Medulla oblongata (tissue), 1 donor: ENCODE measurements at regions not wholly inside any gene's neighbourhood (a gene's known extent, or its start where the extent isn't known, plus 50 kb on each side); places are given as distances from the start of the nearest gene placed in this dataset.

Experiments used
- DNase-seq: peaks from one replicate; pipeline ENCODE4 v3.0.0-alpha.2; 2015; ENCODE audit errors: extremely low spot score

DNA sequence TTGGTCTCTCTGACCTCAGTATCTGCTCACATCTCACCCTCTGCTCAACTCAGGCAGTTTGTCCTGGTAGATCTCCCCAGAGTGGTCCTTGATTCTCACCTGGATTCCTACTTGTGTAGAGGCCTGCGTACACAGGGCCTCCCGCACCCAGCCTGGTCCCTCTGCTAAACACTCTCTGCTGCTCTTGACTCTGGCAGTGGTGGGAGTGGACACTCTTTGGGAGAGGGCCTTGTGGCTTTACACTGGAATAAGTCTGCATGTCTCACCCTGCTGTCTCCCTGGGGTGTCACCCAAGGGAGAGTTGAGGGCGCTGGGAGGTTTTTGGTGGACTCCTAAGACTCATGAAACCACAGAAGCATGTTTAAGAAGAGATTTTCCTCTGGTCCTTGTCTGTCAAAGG is 57.3 kb upstream of the ECI2 start:
- no peak for DNase-seq

DNA sequence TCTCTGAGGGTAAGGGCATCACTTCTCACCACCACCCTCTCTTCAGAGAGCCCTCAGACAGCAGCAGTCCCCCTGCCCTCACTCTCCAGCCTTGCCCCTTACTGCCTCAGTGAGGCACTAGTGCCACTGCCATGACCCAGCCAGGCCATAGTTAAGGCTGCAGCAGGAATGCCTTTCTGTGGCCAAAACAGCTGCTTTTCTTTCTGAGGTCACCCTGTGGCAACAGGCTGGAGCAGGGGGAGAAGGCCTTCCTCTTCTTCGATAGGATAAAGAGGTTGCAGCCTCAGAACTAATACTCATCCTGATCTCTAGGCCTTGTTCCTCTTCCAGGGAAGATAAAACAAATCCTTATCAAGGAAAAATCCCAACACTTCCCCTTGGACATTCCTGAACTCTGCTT is 56.8 kb upstream of the ECI2 start:
- DNase-seq, result no peak

DNA sequence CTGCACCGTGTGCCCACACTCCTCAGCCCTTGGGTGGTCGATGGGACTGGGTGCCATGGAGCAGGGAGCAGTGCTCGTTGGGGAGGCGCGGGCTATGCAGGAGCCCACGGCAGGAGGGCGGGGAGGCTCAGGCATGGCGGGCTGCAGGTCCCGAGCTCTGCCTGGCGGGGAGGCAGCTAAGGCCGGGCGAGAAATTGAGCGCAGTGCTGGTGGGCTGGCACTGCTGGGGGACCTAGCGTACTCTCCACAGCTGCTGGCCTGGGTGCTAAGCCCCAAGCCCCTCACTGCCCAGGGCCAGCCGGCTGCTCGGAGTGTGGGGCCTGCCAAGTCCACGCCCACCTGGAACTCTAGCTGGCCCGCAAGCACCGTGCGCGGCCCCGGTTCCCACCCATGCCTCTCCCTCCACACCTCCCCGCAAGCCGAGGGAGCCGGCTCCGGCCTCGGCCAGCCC is 55.9 kb upstream of the ECI2 start:
- no peak for DNase-seq

DNA sequence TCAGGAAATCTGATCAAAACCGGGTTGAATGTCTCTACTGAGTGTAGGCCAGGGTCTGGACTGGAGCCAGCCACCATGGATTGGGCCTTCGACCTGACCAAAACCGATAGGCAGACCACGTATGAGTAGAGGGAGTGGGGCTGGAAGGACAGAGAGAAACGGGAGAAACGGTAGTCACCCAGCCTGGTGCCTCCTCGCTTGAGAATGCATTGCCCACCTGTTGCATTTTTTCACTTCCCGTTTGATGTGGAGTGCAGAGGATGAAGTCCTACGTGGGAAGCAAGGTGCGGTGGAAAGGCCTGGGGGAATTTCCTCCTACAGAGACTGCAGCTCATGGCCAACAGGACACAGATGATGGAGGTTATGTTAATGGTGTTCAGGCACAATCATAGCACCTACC is 53.9 kb upstream of the ECI2 start:
- no peak for DNase-seq

DNA sequence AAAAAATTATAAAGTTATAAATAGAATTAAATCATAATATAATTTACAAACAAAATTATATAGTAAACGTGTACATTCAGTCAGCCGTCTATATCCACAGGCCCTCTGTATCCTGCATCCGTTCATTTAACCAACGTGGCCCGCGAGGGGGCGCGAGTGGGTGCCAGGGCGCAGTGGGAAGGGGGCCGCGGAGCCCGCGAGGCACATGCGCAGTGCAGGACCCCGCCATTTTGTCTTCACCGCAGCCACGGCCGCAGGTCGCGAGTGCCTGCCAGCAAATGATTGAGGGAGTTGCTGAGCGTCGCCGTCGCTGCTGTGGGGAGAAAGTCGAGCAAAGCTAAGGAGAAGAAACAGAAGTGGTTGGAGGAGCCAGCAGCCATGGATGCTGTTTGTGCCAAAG is 53.4 kb upstream of the ECI2 start:
- DNase-seq, result no peak

DNA sequence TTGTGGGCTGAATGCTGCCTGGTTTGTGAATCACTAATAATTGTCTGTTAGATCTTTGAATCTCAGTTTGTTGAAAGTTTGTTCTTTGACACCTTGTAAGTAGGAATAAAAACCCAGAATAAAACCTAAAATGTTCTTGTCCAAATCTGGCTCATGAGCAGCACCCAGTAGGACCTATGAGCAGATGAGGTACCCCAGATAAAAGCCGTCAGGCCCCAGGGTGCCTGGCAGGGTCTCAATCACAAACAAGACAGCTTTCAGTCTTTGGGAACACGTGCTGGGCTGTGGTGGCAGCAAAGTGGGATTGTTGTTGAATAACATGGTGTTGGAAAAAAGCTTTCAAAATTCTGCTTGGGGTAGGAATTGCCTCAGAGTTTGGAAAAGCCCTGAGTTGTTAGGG is 52.1 kb upstream of the ECI2 start:
- DNase-seq, result no peak

DNA sequence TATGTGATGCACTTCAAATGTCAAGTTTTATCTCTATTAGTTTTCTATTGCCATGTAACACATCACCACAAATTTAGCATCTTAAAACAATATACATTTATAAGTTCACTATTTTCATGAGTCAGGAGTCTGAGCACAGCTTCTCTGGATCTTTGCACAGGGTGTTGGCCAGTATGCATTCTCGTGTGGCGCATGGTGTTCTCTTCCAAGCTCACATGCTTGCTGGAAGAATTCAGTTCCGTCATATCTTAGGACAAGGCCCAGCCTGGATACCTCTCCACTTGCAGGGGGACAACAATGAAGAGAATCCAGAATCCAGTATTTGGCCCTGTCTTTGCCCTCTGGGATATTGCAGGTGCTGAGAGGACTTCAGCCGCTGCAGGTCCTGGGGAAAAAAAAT is 51.0 kb upstream of the ECI2 start:
- no peak for DNase-seq

DNA sequence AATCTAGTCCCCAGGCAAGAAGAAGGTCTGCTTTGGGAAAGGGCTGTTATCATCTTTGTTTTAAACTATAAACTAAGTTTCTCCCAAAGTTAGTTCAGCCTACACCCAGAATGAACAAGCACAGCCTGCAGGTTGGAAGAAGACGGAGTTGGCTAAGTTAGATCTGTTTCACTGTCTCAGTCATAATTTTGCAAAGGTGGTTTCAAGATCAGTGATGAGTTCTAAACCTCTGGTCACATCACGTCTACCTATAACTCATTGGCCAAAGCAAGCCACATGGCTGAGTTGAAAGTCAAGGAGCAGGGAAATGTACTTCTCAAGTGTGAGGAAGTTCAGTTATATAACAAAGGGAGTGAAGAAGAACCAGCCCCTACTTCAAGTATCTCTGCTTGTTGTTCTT is 50.5 kb upstream of the ECI2 start:
- DNase-seq, result no peak

DNA sequence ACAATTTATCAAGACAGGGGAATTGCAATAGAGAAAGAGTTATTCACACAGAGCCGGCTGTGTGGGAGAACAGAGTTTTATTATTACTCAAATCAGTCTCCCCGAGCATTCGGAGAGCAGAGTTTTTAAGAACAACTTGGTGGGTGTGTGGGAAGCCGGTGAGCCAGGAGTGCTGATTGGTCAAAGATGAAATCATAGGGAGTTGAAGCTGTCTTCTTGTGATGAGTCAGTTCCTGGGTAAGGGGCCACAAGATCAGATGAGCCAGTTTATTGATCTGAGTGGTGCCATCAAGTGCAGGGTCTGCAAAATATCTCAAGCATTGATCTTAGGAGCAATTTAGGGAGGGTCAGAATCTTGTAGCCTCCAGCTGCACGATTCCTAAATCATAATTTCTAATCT is 50.0 kb upstream of the ECI2 start:
- no peak for DNase-seq
